ENCODE measurements at regions not wholly inside any gene's neighbourhood (a gene's known extent, or its start where the extent isn't known, plus 50 kb on each side); places are given as distances from the start of the nearest gene placed in this dataset.

DNA sequence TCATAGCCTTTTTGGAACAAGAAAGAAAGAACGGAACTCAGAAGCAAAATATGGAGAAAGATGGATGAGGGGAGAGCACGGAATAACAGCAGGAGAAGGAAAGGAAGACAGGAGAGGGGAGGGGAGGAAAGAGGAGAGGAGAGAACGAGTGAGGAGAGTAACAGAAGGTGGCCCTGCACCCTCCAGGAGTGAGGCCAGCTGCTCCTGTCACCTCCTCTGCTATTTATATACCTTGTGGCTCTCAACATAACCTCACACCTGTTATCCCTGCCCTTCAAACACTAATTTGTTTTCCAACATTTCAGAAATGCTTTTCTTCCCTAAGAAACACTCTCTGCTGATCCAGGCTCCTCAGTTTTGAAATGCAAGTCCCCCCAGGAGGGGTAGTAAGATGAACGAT lies 53.4 kb upstream of the ATP2B2 start:
- Histone ChIP-seq H3K4me2 (no peak overlapping the region), H3F3A (replicated peaks; ENCODE audit: low read depth) (no peaks in the 10 kb centered on the region), H3K79me2 (replicated peaks; ENCODE audit: insufficient read depth) (no peaks in the 10 kb centered on the region), H3K4me3 (no peak overlapping the region), H3K27me3 (ENCODE audit: insufficient read depth) (no peaks in the 10 kb centered on the region), H4K20me1 (replicated peaks; ENCODE audit: insufficient read depth) (no peaks in the 10 kb centered on the region), H3K36me3 (ENCODE audit: insufficient read depth) (no peaks in the 10 kb centered on the region), H3K4me1 (ENCODE audit: insufficient read depth) (peaks cover 3% of the 10 kb centered on the region; the same call in 1 of the 2 replicates), H3K9me2 (ENCODE audit: insufficient read depth) (no peaks in the 10 kb centered on the region), H2AFZ (no peak overlapping the region), H3K27ac (ENCODE audit: low read depth) (no peak overlapping the region)
- Mint-ChIP-seq H3K36me3 (ENCODE audit: low read depth) (no peaks in the 10 kb centered on the region), H3K4me1 (peaks cover 7% of the 10 kb centered on the region; the same call in 2 of the 3 replicates), H3K27ac (no peak overlapping the region), H3K9me3 (peaks cover 3% of the 10 kb centered on the region; the same call in 1 of the 3 replicates), H3K4me3 (no peak overlapping the region), H3K27me3 (ENCODE audit: insufficient read depth, low read depth, poor library complexity) (peaks cover 6% of the 10 kb centered on the region)
- no peak for ATAC-seq
- DNase-seq (ENCODE audit: low spot score), result no peak
- TF ChIP-seq STAT1 (IDR thresholded peaks at IDR 0.05; ENCODE audit: unreplicated experiment) (no peak), CREB1 (CRISPR knock-in tag; IDR thresholded peaks at IDR 0.05; ENCODE audit: low read depth) (no peak), EZH2phosphoT487 (IDR thresholded peaks at IDR 0.05; ENCODE audit: unreplicated experiment) (no peak), ZNF331 (CRISPR knock-in tag; IDR thresholded peaks at IDR 0.05; ENCODE audit: low read depth) (no peak), EZH2 (IDR thresholded peaks at IDR 0.05; ENCODE audit: low read depth, unreplicated experiment) (no peak), POLR2AphosphoS5 (IDR thresholded peaks at IDR 0.05; ENCODE audit: low read depth) (no peak)
- TF ChIP-seq, protein P1, sequence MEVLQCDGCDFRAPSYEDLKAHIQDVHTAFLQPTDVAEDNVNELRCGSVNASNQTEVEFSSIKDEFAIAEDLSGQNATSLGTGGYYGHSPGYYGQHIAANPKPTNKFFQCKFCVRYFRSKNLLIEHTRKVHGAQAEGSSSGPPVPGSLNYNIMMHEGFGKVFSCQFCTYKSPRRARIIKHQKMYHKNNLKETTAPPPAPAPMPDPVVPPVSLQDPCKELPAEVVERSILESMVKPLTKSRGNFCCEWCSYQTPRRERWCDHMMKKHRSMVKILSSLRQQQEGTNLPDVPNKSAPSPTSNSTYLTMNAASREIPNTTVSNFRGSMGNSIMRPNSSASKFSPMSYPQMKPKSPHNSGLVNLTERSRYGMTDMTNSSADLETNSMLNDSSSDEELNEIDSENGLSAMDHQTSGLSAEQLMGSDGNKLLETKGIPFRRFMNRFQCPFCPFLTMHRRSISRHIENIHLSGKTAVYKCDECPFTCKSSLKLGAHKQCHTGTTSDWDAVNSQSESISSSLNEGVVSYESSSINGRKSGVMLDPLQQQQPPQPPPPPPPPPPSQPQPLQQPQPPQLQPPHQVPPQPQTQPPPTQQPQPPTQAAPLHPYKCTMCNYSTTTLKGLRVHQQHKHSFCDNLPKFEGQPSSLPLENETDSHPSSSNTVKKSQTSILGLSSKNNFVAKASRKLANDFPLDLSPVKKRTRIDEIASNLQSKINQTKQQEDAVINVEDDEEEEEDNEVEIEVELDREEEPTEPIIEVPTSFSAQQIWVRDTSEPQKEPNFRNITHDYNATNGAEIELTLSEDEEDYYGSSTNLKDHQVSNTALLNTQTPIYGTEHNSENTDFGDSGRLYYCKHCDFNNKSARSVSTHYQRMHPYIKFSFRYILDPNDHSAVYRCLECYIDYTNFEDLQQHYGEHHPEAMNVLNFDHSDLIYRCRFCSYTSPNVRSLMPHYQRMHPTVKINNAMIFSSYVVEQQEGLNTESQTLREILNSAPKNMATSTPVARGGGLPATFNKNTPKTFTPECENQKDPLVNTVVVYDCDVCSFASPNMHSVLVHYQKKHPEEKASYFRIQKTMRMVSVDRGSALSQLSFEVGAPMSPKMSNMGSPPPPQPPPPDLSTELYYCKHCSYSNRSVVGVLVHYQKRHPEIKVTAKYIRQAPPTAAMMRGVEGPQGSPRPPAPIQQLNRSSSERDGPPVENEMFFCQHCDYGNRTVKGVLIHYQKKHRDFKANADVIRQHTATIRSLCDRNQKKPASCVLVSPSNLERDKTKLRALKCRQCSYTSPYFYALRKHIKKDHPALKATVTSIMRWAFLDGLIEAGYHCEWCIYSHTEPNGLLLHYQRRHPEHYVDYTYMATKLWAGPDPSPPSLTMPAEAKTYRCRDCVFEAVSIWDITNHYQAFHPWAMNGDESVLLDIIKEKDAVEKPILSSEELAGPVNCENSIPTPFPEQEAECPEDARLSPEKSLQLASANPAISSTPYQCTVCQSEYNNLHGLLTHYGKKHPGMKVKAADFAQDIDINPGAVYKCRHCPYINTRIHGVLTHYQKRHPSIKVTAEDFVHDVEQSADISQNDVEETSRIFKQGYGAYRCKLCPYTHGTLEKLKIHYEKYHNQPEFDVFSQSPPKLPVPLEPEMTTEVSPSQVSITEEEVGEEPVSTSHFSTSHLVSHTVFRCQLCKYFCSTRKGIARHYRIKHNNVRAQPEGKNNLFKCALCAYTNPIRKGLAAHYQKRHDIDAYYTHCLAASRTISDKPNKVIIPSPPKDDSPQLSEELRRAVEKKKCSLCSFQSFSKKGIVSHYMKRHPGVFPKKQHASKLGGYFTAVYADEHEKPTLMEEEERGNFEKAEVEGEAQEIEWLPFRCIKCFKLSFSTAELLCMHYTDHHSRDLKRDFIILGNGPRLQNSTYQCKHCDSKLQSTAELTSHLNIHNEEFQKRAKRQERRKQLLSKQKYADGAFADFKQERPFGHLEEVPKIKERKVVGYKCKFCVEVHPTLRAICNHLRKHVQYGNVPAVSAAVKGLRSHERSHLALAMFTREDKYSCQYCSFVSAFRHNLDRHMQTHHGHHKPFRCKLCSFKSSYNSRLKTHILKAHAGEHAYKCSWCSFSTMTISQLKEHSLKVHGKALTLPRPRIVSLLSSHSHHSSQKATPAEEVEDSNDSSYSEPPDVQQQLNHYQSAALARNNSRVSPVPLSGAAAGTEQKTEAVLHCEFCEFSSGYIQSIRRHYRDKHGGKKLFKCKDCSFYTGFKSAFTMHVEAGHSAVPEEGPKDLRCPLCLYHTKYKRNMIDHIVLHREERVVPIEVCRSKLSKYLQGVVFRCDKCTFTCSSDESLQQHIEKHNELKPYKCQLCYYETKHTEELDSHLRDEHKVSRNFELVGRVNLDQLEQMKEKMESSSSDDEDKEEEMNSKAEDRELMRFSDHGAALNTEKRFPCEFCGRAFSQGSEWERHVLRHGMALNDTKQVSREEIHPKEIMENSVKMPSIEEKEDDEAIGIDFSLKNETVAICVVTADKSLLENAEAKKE (CRISPR knock-in tag; IDR thresholded peaks at IDR 0.05), result no peak
